ENCODE measurements at regions not wholly inside any gene's neighbourhood (a gene's known extent, or its start where the extent isn't known, plus 50 kb on each side); places are given as distances from the start of the nearest gene placed in this dataset.
"Not testable (repeated sequence)": the region's sequence is repeated elsewhere in the genome, so short reads cannot be mapped to it uniquely, and the experiment has no call there.

GRCh38 chr10:36421992-36422391 is 703.4 kb upstream of the ANKRD30A start:
- Histone ChIP-seq H3K4me3 (no peak overlapping the region), H3K36me3 (ENCODE audit: low read depth) (no peaks in the 10 kb centered on the region), H3K4me1 (ENCODE audit: low read depth) (no peaks in the 10 kb centered on the region), H3K9me3 (peaks cover 57% of the 10 kb centered on the region)
- TF ChIP-seq CTCF (IDR thresholded peaks at IDR 0.05): no peak
- DNase-seq (no peak), ATAC-seq (no peak)
- intact Hi-C loops (cut with DNase I, micrococcal nuclease): no loop called here

GRCh38 chr10:36416513-36416912 is 708.9 kb upstream of the ANKRD30A start:
- intact Hi-C loops (cut with DNase I, micrococcal nuclease): no loop called here
- H3K9me3 ChIP-seq: peaks cover 60% of the 10 kb centered on the region
- no peaks in the 10 kb centered on the region for H3K36me3 ChIP-seq (ENCODE audit: low read depth)
- DNase-seq: no peak
- TF ChIP-seq CTCF (IDR thresholded peaks at IDR 0.05): no peak
- no peak for ATAC-seq
- no peaks in the 10 kb centered on the region for H3K4me1 ChIP-seq (ENCODE audit: low read depth)
- no peak overlapping the region for H3K4me3 ChIP-seq

- Histone ChIP-seq H3K4me3 (no peak overlapping the region), H3K36me3 (ENCODE audit: low read depth) (no peaks in the 10 kb centered on the region), H3K9me3 (peaks cover 51% of the 10 kb centered on the region), H3K4me1 (ENCODE audit: low read depth) (no peaks in the 10 kb centered on the region)
- no peak for ATAC-seq
- DNase-seq: no peak
- intact Hi-C loops (cut with DNase I, micrococcal nuclease): no loop called here
- no peak for TF ChIP-seq CTCF (IDR thresholded peaks at IDR 0.05)
Measured at GRCh38 chr10:36412942-36413341, 712.5 kb upstream of the ANKRD30A start.

GRCh38 chr10:36400238-36400637 is 725.2 kb upstream of the ANKRD30A start:
- H3K9me3 ChIP-seq: peaks cover 21% of the 10 kb centered on the region
- H3K4me1 ChIP-seq (ENCODE audit: low read depth); H3K36me3 ChIP-seq (ENCODE audit: low read depth); ATAC-seq; H3K4me3 ChIP-seq; intact Hi-C loops (cut with DNase I, micrococcal nuclease); DNase-seq: not testable (repeated sequence)

GRCh38 chr10:36393801-36394200 is 731.6 kb upstream of the ANKRD30A start:
- ATAC-seq (no peak), DNase-seq (no peak)
- H3K4me3 ChIP-seq: no peak overlapping the region
- H3K36me3 ChIP-seq (ENCODE audit: low read depth): no peaks in the 10 kb centered on the region
- no peak for TF ChIP-seq CTCF (IDR thresholded peaks at IDR 0.05)
- intact Hi-C loops (cut with DNase I, micrococcal nuclease): no loop called here
- peaks cover 36% of the 10 kb centered on the region for H3K9me3 ChIP-seq
- H3K4me1 ChIP-seq (ENCODE audit: low read depth): no peaks in the 10 kb centered on the region

GRCh38 chr10:36391405-36391804 is 734.0 kb upstream of the ANKRD30A start:
- no peak for DNase-seq
- no peak for ATAC-seq
- Histone ChIP-seq H3K4me1 (ENCODE audit: low read depth) (no peaks in the 10 kb centered on the region), H3K4me3 (no peak overlapping the region), H3K36me3 (ENCODE audit: low read depth) (no peaks in the 10 kb centered on the region), H3K9me3 (peaks cover 33% of the 10 kb centered on the region)
- TF ChIP-seq CTCF (IDR thresholded peaks at IDR 0.05): no peak
- intact Hi-C loops (cut with DNase I, micrococcal nuclease): no loop called here
